VCaP (cell line): ENCODE measurements at regions not wholly inside any gene's neighbourhood (a gene's known extent, or its start where the extent isn't known, plus 50 kb on each side); places are given as distances from the start of the nearest gene placed in this dataset.
"Not testable (repeated sequence)": the region's sequence is repeated elsewhere in the genome, so short reads cannot be mapped to it uniquely, and the experiment has no call there.

ENCODE experiments used
- H3K27ac ChIP-seq: fragments of 450-650 bp; 2 replicates; pipeline ENCODE4 v1.5.1; 2017
- CTCF ChIP-seq: fragments of 450-650 bp; conservative IDR thresholded peaks from 2 replicates; pipeline ENCODE4 v1.5.1; 2017; ENCODE audit warnings: mild to moderate bottlenecking, moderate library complexity

- no peak for TF ChIP-seq CTCF
- no peak overlapping the region for H3K27ac ChIP-seq
Observed at GRCh38 chr6:69571234-69571633, 225.6 kb downstream of the LMBRD1 start.

GRCh38 chr6:69570106-69570505, 226.7 kb downstream of the LMBRD1 start:
- no peak for TF ChIP-seq CTCF

GRCh38 chr6:69560597-69560996, 236.2 kb downstream of the LMBRD1 start:
- not testable (repeated sequence) for H3K27ac ChIP-seq

More at GRCh38 chr6:69570106-69570505, 226.7 kb downstream of the LMBRD1 start:
- H3K27ac ChIP-seq: no peak overlapping the region

GRCh38 chr6:69555088-69555638, 241.6 kb downstream of the LMBRD1 start:
- no peak for TF ChIP-seq CTCF
- H3K27ac ChIP-seq: no peak overlapping the region

GRCh38 chr6:69542494-69542893, 254.3 kb downstream of the LMBRD1 start:
- H3K27ac ChIP-seq: no peak overlapping the region
- TF ChIP-seq CTCF: no peak

GRCh38 chr6:69527921-69528476, 268.8 kb downstream of the LMBRD1 start:
- peak overlapping the region; percentile 48 for H3K27ac ChIP-seq
- no peak for TF ChIP-seq CTCF

GRCh38 chr6:69515480-69515879, 281.3 kb downstream of the LMBRD1 start:
- not testable (repeated sequence) for H3K27ac ChIP-seq

- no peak for TF ChIP-seq CTCF
- H3K27ac ChIP-seq: no peak overlapping the region
Observed at GRCh38 chr6:69494595-69494994, 302.2 kb downstream of the LMBRD1 start.

- no peak overlapping the region for H3K27ac ChIP-seq
- TF ChIP-seq CTCF: no peak
Observed at GRCh38 chr6:69489970-69490369, 306.8 kb downstream of the LMBRD1 start.
